ENCODE measurements at regions not wholly inside any gene's neighbourhood (a gene's known extent, or its start where the extent isn't known, plus 50 kb on each side); places are given as distances from the start of the nearest gene placed in this dataset.

DNA sequence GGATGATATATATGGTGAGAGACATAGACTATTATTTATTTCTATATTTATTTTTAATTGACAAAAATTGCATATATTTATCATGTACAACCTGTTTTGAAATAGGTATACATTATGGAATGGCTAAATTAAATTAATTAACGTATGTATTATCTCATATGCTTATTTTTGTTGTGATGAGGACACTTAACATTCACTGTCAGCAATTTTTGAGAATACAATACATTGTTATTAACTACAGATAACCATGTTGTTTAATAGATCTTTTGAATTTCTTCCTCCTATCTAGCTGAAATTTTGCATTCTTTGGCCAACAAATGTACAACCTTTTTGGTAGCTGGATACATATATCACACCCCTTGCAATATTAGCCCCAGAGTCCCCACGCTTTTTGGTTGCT lies 110.7 kb upstream of the CITED2 start:
- TF ChIP-seq CTCF (IDR thresholded peaks at IDR 0.05 in 4 of 5, conservative IDR thresholded peaks at IDR 0.05 in 1 of 5) = no peak
- no peak for TF ChIP-seq POLR2A (IDR thresholded peaks at IDR 0.05)
